HG03108 (cell line): ENCODE measurements at regions not wholly inside any gene's neighbourhood (a gene's known extent, or its start where the extent isn't known, plus 50 kb on each side); places are given as distances from the start of the nearest gene placed in this dataset.
"Not testable (repeated sequence)": the region's sequence is repeated elsewhere in the genome, so short reads cannot be mapped to it uniquely, and the experiment has no call there.

Experiments
- ATAC-seq: cut with Tn5 transposase; IDR thresholded peaks from one replicate; pipeline ENCODE4 v1.9.1; 2021; ENCODE audit warnings: moderate library complexity; ENCODE audit not compliant: unreplicated experiment

DNA sequence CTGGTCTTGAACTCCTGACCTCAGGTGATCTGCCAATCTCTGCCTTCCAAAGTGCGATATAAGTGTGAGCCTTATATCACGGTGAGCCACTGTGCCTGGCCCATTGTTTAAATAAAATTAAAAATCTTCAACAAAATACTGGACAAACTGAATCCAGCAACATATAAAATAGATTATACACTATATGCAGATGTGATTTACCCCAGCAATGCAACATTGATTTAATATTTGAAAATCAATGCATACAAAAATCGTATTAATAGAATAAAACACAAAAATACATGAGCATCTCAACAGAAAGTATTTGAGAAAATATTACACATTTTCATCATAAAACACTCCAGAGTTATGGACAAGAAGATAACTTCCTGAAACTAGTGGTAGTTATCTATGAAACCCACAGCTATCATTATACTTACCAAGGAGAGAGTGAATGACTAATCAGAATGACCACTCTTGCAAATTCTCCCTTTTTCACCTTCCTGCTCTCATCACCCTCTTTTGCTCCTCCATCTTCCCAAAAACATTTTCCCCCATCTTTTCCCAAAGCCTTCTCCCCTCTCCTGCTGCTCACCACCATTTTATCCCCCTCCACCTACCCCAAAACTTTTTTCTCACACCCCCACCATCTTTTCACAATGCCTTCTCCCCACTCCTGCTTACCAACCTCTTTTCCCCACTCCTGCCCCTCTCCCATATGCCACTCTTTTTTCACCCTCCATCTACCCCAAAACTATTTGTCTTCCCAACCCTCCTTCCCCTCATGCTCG, 122.1 kb upstream of the VPREB1 start:
- no peak for ATAC-seq

DNA sequence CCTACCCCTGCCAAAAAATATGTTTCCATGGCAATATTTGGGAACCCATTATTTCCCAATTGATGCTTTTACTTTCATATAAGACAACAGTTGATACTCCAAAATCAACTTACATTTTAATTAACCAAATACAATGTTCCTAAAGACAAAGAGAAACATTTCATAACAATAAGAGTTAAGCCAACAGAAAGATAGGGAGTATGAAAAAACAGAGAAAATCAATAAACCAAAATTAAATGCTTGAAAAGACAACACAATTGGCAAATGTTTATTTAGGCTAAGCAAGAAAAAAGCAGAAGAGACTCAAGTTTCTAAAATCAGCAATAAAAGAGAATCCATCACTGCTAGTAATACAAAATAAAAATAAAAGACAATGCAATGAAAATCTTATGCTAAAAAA, 123.1 kb upstream of the VPREB1 start:
- ATAC-seq: no peak

DNA sequence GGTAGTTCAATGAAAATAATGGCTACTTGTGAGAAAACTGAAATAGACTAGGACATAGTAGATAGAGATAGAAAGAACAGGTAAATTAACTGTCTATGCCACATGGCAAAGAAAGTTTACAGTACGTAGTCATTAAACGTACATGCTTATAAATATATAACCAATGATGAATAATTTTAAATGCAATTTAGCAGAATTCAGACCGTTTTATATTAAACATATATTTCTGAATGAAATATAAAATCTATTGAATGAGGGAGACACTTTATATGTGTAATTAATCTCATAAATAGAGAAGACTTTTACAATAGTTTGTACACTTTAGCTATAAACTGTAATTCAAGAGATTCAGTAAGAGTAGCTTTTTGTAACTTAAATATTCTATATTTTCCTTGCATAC, 124.4 kb upstream of the VPREB1 start:
- ATAC-seq: no peak

DNA sequence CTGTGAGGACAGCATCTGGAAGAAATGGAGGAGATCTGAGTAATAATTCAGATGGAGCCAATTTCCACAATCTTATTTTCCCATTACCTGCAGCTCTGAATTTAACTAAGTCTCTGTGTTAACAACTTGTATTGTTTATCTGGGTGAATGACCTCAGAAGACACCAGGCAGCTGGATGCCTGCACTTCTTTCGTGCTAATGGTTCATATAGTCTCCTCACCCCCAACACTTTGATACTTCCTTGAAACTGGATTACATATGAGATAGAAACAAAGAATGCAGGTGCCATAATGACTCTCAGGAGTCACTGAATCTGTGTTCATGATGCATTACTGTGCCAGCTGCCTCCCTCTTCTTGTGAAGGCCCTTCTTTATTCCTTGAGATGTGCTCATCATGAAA, 125.6 kb upstream of the VPREB1 start:
- ATAC-seq: no peak

DNA sequence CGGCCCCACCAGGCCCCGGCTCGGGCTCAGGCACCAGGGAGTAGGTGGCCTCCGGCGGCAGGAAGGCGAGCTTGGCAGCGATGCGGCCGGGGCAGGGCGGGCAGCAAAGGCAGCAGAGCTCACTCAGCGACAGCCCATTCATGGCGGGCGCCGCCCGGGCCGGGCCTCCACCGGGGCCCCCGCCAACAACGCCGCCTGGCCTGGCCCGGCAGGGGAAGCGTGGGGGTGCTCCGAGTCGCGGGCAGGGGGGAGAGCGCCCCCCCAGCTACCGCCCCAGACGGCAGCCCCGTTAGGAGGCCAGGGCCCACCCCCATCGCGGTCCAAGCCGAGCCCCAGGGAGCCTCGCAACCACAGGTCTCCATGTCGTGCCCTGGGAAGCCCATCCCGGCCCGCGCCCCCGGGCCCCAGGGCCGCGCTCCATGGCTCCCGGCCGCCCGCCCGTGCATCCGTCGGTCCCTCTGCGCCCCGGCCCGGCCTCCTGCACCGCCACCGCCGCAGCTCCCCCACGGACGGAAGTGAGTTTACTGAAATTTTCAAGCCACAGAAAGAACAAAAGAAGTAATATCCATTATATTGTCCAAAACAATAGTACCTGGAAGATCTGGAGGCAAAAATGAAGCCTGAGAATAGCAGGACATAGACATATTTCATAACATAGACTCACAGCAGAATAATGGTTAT, 126.6 kb upstream of the VPREB1 start:
- not testable (repeated sequence) for ATAC-seq

DNA sequence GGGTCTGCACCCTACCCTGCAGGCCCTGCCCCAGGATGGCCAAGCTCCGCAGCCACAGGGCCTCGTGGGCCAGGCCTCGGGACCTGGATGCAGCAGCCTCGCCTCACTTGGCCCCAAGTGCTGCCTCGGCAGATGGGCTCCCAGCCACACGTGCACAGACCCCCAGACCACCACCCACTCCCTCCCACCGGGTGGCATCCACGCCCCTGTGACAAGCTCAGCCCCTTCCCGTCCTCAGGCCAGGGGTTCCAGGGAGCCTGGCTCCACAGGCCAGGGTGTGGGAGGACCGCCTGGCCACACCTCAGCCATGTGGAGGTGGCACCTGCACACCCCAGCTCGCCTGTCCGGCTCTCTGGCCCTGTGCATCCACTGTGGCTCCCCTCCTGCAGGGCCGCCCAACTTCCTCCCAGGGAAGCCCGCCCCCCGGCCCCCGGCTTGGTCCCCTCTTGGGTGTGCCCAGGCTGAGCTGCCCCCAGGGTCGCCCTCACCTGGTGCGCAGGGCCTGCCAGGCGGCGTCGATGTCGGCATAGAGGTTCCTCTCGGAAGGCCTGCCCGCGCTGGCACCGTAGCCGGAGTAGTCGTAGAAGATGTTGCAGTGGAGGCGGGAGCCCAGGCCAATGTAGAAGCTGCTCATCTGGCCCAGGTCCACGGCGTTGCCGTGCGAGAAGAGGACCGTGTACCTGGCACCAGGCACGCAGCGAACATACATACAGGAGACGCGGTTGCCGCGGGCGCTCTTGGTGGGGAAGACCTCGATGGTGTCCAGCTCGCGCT, 127.4 kb upstream of the VPREB1 start:
- ATAC-seq: not testable (repeated sequence)

DNA sequence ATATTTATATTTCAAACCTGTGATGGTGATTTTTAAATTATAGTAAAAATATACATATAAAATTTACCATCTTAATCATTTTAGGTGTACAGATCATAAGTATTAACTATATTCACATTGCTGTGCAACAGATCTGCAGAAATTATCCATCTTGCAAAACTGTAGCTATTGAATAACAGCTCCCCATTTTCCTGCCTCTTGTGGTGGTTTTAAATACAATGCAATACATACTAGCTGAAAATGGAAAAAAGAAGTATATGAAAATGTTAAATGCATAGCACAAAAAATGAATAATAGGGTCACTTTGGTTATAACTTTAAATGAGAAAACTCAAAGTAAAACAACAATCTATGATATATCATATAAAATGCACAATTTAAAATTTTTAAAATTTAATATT, 130.9 kb upstream of the VPREB1 start:
- no peak for ATAC-seq

DNA sequence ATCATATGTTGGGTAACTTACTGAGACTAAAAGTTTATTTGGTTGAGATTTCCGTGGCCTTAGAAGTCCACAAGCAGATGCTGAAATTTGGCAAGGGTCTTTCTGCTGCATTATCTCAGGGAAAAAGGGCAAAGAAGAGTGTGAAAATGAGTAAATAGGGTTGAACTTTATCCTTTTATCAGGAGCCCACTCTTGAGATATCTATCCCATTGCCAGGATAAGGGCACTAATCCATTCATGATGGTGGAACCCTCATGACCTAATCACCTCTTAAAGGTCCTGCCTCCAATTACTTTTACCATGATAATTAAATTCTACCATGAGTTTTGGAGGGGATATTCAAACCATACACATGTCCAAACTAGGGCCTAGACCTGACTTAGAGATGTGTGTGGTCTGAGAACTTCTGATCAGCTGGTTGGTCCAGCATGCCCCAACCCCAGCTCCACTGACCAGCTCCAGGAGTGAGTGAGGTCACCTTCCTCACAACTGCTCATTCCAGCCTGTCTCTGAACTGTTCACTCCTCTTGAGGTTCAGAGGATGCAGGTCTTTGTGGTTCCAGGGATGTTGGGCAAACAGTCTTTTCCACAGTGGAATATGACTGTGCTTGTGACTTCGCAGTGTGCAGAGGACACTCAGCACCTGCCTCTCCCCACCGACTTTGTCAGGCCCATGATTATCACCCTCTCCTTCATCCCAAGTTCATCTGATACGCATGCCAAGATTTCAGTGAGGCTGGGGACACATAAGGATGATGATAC, 130.1 kb upstream of the TOP3B start:
- no peak for ATAC-seq

DNA sequence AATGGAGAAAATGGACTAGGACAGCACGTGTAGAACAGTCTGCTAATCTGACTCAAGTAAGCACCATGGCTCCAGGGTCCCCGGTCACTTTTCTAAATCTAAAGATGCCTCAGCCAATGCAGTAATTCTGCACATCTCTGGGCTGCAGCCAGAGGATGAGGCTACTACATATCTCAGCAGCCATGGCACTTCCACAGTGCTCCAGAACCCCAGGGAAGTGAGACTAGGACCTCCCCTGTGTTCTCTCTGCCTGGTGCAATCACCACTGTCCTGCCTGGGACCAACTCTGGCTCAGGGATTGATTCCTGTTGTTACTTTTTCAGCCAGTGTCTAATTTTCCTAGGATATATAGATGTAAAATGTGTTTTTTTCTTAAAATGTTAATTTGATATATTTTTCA, 129.4 kb upstream of the TOP3B start:
- ATAC-seq: no peak

DNA sequence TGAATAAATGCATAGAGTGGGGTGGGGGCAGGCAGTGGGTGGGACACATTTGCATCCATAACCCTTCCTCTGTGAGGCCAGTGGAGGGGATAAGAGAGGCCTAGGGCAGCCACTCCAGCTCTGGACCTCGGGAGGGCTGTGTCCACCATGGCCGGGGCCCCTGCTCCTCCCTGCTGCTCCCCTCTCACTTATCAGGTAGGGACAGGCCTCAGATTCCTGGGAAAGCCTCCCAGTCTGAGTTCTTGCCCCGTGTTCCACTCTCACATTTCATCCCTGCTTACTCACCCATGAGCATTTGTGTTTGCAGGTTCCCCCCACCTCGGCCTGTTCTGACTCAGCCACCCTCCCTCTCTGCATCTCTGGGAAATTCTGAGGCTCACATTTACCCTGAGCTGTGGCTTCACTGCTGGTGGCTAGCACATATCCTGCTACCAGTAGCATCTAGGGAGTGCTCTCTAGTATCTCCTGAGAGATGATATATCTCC, 128.7 kb upstream of the TOP3B start:
- peak; percentile 41 for ATAC-seq

DNA sequence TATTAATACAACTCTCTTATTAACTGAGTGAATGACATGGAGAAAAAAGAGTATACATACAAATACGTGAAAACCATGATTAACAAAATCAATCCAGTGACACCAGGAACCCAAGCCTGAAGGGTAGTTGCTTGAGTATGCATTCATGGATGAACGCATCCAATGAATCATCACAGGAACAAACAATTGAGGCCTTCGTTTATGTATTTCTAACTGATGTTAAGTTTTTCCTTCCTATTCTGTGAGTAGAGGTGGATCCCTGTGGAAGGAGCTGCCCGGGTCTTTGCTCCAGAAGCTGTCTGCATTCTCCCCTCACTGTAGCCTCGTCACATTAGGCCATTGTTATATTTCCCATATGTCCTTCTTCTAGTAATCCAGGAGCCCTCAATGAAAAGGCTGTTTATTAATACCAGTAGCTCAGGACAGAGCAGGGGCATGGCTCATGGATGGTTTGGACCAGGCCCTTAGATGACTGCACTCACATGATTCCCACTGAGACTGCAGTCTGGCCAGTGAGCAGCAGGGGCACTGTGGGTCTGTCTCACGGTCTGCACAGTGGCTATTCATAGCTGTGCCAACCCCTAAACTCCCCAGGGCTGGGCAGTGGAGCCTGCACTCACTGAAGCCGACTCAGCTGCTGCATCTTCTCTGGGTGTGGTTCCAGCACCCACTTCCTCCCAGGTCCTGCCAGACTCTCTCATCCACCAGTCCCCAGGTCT, 128.1 kb upstream of the TOP3B start:
- ATAC-seq: peak; percentile 91

DNA sequence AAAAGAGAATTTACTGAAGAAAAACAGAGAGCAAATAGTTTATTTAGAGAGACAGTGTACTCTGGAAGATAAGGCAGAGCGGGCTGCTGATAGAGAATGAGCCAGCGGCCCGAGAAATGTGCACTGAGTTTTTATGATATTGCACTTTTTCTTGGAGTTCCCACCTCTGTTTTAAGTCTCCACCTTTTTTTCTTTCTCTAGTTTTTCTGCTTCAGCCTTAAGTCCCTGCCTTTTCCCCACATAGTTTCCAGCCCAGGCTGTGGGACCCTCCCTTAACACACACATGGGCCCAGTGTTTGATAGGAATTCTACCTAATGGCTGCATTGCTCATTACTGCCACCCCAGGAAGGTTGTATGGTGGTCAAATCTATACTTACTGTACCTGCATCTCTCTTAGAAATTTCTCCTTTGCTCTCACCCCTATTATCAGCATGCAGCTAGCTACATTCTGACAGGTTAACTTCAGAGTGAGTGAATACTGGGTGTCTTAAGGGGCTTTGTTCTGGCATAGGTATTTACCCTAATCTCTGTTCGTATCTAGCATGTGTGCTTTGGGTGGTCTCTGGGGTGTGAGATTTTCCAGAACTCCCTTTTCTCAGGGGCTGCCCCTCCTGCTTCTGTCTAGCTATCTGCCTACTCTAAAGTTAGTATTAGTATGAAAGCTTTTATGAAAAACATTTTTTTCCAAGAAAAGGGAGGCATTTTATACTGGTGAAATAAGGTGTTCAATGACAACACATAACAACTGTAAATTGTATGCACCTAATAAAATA, 127.3 kb upstream of the TOP3B start:
- no peak for ATAC-seq

DNA sequence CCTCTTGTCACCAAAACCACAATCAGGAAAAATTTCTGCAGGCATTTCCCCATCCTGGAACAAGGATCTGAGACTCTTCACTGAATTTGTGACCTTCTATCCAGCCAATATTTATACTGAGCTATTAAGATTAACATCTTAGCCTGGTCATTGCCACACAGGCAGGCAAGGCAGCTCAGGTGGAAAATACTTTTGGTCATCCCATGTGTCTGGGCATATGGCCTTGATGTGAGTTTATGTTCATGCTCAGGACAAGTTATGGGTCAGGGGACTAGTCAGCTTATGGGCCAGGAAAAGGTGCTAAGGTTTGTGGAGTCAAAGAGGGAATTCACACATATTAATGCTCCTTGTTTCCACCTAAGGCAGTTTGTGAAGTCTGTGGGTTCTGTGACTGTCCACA, 124.3 kb upstream of the TOP3B start:
- ATAC-seq: no peak

DNA sequence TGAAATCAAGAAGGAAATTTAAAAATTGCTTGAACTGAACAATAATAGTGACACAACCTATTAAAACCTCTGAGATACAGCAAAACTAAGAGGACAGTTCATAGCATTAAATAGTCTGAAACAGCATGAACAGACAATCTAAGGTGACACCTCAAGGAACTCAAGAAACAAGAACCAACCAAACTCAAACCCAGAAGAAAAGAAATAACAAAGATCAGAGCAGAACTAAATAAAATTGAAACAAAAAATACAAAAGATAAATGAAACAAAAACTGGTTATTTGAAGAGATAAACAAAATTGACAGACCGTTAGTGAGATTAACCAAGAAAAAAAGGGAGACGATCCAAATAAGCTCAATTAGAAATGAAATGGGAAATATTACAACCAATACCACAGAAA, 122.8 kb upstream of the TOP3B start:
- no peak for ATAC-seq

DNA sequence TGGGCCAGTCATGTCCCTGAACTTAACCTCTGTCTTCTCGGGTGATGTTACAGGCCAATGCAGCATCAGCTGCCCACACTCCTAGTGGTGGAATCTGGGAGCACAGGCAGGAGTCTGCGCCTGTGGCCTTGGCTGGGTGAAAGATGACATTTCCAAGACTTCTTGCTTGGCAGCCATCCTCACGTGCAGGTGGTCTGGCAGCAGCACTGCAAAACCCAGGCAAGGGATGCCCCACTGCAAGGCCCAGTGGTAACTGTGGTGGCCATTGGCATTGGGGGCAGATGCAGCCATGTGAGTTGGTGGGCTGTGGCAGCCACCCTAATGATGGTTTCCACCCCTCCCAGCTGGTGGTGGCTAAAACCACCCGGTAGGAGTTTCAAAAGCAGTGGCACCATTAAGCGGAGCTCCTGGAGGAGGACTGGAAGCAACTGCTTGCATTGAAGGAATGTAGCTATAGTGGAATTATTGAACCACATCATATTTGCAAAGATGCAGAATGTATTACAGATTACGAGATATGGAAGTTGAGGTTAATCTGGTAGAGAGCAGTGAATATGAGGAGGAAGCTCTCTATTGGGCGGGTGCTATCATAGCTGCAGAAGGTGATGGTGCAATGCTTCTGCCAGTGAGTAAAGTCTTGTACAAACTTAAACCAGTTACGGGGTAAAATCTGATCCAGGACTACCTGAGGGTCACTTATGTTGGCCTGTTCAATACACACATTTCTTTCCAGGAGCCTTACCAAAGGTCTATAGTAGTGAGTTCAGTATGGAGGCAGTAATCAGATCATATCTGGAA, 120.7 kb upstream of the TOP3B start:
- no peak for ATAC-seq

DNA sequence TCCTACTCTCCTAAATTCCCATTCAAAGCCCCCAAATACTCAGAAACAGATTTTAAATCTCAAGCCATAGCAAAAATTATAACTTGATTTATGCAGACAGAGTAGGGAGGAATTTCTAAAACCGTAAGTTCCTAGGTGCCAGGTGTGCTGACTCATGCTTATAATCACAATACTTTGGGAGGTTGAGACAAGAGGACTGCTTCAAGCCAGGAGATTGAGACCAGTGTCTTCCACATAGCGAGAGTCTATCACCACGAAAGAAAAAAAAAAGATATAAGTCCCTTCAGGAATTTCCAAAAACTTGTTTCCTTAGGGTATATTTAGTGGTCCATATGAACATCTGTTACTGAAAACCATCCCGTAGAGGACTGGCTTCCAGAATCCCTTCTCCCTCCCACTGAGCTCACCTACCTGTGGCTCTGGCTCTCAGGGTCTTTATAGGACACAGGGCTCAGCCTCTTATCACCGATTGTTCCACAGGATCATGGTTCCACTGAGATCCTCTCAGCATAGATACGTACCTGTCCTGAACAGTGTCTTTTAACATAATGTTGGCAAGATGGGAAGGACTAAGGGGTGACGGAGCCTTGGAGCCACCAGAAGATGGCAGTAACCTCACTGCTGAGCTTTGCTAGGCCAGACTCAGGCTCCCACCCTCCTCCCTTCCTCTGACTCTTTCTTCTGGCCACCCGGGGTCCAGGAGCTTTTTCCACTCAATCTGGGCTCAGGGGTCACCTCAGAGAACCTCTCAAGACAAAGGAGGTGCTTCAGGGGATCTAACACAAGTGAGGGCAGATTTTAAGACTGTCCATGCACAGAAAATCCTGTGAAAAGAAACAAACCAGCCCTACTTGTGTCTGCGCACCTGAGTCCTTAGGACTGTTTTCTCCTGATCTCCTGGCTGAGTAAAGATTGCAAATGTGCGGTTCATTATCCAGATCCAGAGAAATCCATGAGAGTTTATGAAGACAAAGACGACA, 117.5 kb upstream of the TOP3B start:
- ATAC-seq: no peak

DNA sequence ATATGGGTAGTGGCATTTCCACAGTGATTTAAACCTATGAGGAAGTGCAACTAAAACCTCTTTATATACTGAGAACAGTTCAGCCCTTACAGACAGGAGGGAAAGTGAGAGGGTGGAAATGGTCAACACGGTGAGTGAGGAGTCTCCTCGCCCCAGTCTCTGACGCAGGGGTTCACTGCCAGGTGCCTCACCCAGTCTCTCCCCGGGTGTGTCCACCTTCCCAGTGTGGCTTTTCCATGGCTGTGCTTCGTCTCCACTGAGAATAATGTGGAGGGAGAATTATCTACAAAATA, 116.6 kb upstream of the TOP3B start:
- ATAC-seq: peak; percentile 57
